IMR-90 (cell line): ENCODE measurements at regions not wholly inside any gene's neighbourhood (a gene's known extent, or its start where the extent isn't known, plus 50 kb on each side); places are given as distances from the start of the nearest gene placed in this dataset.

Source experiments
- ATAC-seq: fragments of 200-7000 bp; cut with Tn5 transposase; 2 replicates; pipeline ENCODE4 v1.9.1; 2020; ENCODE audit warnings: low read depth, mild to moderate bottlenecking, moderate library complexity
- BruUV-seq: library from RNA; stranded (reverse); fragments of 400-500 nt; replicated peaks from 2 replicates; lab custom pipeline; 2021; lab: Mats Ljungman, UMichigan
- CTCF ChIA-PET: fragments of 300-600 bp; formaldehyde crosslinking; extraction: SDS; loops from one replicate; lab custom pipeline; 2021; ENCODE audit warnings: antibody characterized with exemption; lab: Yijun Ruan, JAX
- POLR2A ChIA-PET: fragments of 300-600 bp; sonication (Branson Sonifier 250); formaldehyde crosslinking; loops from one replicate; lab custom pipeline; 2022; ENCODE audit warnings: antibody characterized with exemption; ENCODE audit not compliant: unreplicated experiment; lab: Charles Lee
- DNase-seq: peaks from one replicate; pipeline ENCODE4 v3.0.0; 2013
- H2AFZ ChIP-seq: replicated peaks from 2 replicates; pipeline ENCODE3; 2013; ENCODE audit warnings: low read length, mild to moderate bottlenecking; ENCODE audit not compliant: poor library complexity
- H2AK5ac ChIP-seq: 2 replicates; pipeline ENCODE4 v1.6.1; 2013; ENCODE audit warnings: low read depth, low read length, inconsistent platforms
- H2AK9ac ChIP-seq: replicated peaks from 2 replicates; pipeline ENCODE3; 2013; ENCODE audit warnings: mild to moderate bottlenecking, low read depth, low read length, moderate library complexity; ENCODE audit not compliant: poor library complexity
- H2BK120ac ChIP-seq: 2 replicates; pipeline ENCODE4 v1.6.1; 2013; ENCODE audit warnings: low read depth, low read length, inconsistent platforms
- H2BK15ac ChIP-seq: 3 replicates; pipeline ENCODE4 v1.6.1; 2013; ENCODE audit warnings: low read depth, low read length, inconsistent platforms
- H2BK20ac ChIP-seq: 2 replicates; pipeline ENCODE4 v1.6.1; 2013; ENCODE audit warnings: low read depth, mild to moderate bottlenecking, inconsistent platforms, low read length, moderate library complexity
- H2BK5ac ChIP-seq: 2 replicates; pipeline ENCODE4 v1.6.1; 2013; ENCODE audit warnings: mild to moderate bottlenecking, low read depth, low read length, inconsistent platforms; ENCODE audit not compliant: poor library complexity, severe bottlenecking
- H3K14ac ChIP-seq: replicated peaks from 2 replicates; pipeline ENCODE4 v1.6.1; 2013; ENCODE audit warnings: low read depth, low read length, inconsistent platforms
- H3K18ac ChIP-seq: 2 replicates; pipeline ENCODE4 v1.6.1; 2013; ENCODE audit warnings: low read depth, low read length, control low read depth
- H3K23ac ChIP-seq: 2 replicates; pipeline ENCODE4 v1.6.1; 2013; ENCODE audit warnings: low read depth, low read length, inconsistent platforms
- H3K27ac ChIP-seq: 2 replicates; pipeline ENCODE4 v1.5.1; 2013; ENCODE audit warnings: mild to moderate bottlenecking, control low read depth, low read length; ENCODE audit not compliant: insufficient read depth
- H3K27me3 ChIP-seq: 2 replicates; pipeline ENCODE4 v1.6.1; 2013; ENCODE audit warnings: low read length; ENCODE audit not compliant: control insufficient read depth, insufficient read depth
- H3K36me3 ChIP-seq: 2 replicates; pipeline ENCODE4 v1.6.1; 2013; ENCODE audit warnings: low read length, mixed read lengths; ENCODE audit not compliant: control insufficient read depth, insufficient read depth
- H3K4ac ChIP-seq: 2 replicates; pipeline ENCODE4 v1.6.1; 2013; ENCODE audit warnings: low read depth, low read length, inconsistent platforms
- H3K4me1 ChIP-seq: 2 replicates; pipeline ENCODE4 v1.6.1; 2013; ENCODE audit warnings: low read length, mixed read lengths; ENCODE audit not compliant: control insufficient read depth, insufficient read depth
- H3K4me2 ChIP-seq: 2 replicates; pipeline ENCODE4 v1.6.1; 2013; ENCODE audit warnings: low read depth, mild to moderate bottlenecking, control low read depth, low read length, moderate library complexity
- H3K4me3 ChIP-seq: 2 replicates; pipeline ENCODE4 v1.5.1; 2013; ENCODE audit warnings: low read depth, mild to moderate bottlenecking, control low read depth, low read length, moderate library complexity; ENCODE audit not compliant: insufficient read depth
- H3K56ac ChIP-seq: 2 replicates; pipeline ENCODE4 v1.6.1; 2013; ENCODE audit warnings: low read length, inconsistent platforms; ENCODE audit not compliant: insufficient read depth; ENCODE audit errors: extremely low read depth
- H3K79me1 ChIP-seq, 2 experiments: 2 replicates each; pipeline ENCODE4 v1.6.1; 2013; ENCODE audit warnings: low read length in 2 of 2, inconsistent platforms in 1 of 2, low read depth in 1 of 2
- H3K9ac ChIP-seq: 2 replicates; pipeline ENCODE4 v1.6.1; 2013; ENCODE audit warnings: low read depth, low read length, control low read depth
- H3K9me1 ChIP-seq: 2 replicates; pipeline ENCODE4 v1.6.1; 2013; ENCODE audit warnings: low read length, inconsistent platforms; ENCODE audit not compliant: insufficient read depth
- H3K9me3 ChIP-seq: 2 replicates; pipeline ENCODE4 v1.6.1; 2013; ENCODE audit warnings: low read length; ENCODE audit not compliant: control insufficient read depth, insufficient read depth
- H4K20me1 ChIP-seq: 2 replicates; pipeline ENCODE4 v1.6.1; 2013; ENCODE audit warnings: low read length, inconsistent platforms; ENCODE audit not compliant: insufficient read depth
- H4K5ac ChIP-seq: 2 replicates; pipeline ENCODE4 v1.6.1; 2013; ENCODE audit warnings: mild to moderate bottlenecking, low read depth, low read length, control low read depth
- H4K8ac ChIP-seq, 2 experiments: 2 replicates each; pipeline ENCODE4 v1.6.1; 2013; ENCODE audit warnings: low read depth in 2 of 2, low read length in 2 of 2, control low read depth in 1 of 2, inconsistent platforms in 1 of 2
- H4K91ac ChIP-seq: 2 replicates; pipeline ENCODE4 v1.6.1; 2013; ENCODE audit warnings: low read depth, low read length, inconsistent platforms; ENCODE audit not compliant: insufficient read depth
- BHLHE40 ChIP-seq: fragments of 150-350 bp; IDR thresholded peaks from 2 replicates; pipeline ENCODE4 v1.6.1; 2016; ENCODE audit warnings: mild to moderate bottlenecking, low read depth, low read length
- CEBPB ChIP-seq: IDR thresholded peaks from 2 replicates; pipeline ENCODE4 v1.6.1; 2012; ENCODE audit warnings: low read depth, low read length, improper control_type of control experiment
- CHD1 ChIP-seq: IDR thresholded peaks from 2 replicates; pipeline ENCODE4 v1.6.1; 2012; ENCODE audit warnings: low read depth, low read length, improper control_type of control experiment
- MXI1 ChIP-seq: IDR thresholded peaks from 2 replicates; pipeline ENCODE4 v1.6.1; 2012; ENCODE audit warnings: low read depth, mild to moderate bottlenecking, low read length, moderate library complexity, borderline replicate concordance
- RAD21 ChIP-seq: IDR thresholded peaks from 2 replicates; pipeline ENCODE4 v1.6.1; 2012; ENCODE audit warnings: low read length, improper control_type of control experiment
- RCOR1 ChIP-seq: IDR thresholded peaks from 2 replicates; pipeline ENCODE4 v1.6.1; 2012; ENCODE audit warnings: mild to moderate bottlenecking, low read length, improper control_type of control experiment; ENCODE audit not compliant: insufficient replicate concordance
- RFX5 ChIP-seq: IDR thresholded peaks from 2 replicates; pipeline ENCODE4 v1.8.0; 2012; ENCODE audit warnings: low read depth, mild to moderate bottlenecking, low read length, moderate library complexity
- USF2 ChIP-seq: fragments of 150-350 bp; IDR thresholded peaks from 2 replicates; pipeline ENCODE4 v1.6.1; 2017; ENCODE audit warnings: mild to moderate bottlenecking, antibody characterized with exemption, low read length, low read depth
- WGBS, 2 experiments: methylation state at CpG; one replicate each; pipeline versions ENCODE4 v1.1.5 to v1.1.7; 2013; ENCODE audit warnings: missing lambda C conversion rate in 2 of 2; ENCODE audit not compliant: insufficient read length in 1 of 2; ENCODE audit errors: extremely low coverage in 2 of 2; 5-methylcytosine and 5-hydroxymethylcytosine counted together
- dilution Hi-C: fragments of 300-500 bp; cut with HindIII; formaldehyde crosslinking; loops from one replicate; pipeline ENCODE4 v1.14.3; 2018; ENCODE audit warnings: low sequenced_read_pairs; ENCODE audit not compliant: unreplicated experiment
- in situ Hi-C: fragments of 300-500 bp; cut with MboI; formaldehyde crosslinking; loops from 3 replicates; pipeline ENCODE4 v1.14.3; 2019; ENCODE audit warnings: low sequenced_read_pairs, inconsistent platforms, mixed read lengths
- intact Hi-C: fragments of 100-400 bp; cut with micrococcal nuclease; formaldehyde crosslinking; loops from 2 replicates; pipeline ENCODE4 v1.10.0; 2022
- TF ChIP-seq, protein P1 (sequence below): fragments of 150-350 bp; IDR thresholded peaks from 2 replicates; pipeline ENCODE4 v1.6.1; 2016; ENCODE audit warnings: low read depth, mild to moderate bottlenecking, low read length, moderate library complexity, borderline replicate concordance

- intact Hi-C loops (no loop called here), dilution Hi-C loops (no loop called here), in situ Hi-C loops (no loop called here)
- Histone ChIP-seq H4K8ac (no peak overlapping the region), H2AK9ac (no peak overlapping the region), H2BK5ac (no peak overlapping the region), H3K79me1 (no peaks in the 10 kb centered on the region), H2BK120ac (no peak overlapping the region), H2BK15ac (no peak overlapping the region), H2AK5ac (no peak overlapping the region), H3K27me3 (no peaks in the 10 kb centered on the region), H3K9ac (no peak overlapping the region), H4K5ac (no peak overlapping the region), H3K27ac (no peak overlapping the region), H3K4ac (no peak overlapping the region), H3K56ac (no peak overlapping the region), H3K36me3 (no peaks in the 10 kb centered on the region), H3K14ac (no peak overlapping the region), H3K9me3 (peaks cover 12% of the 10 kb centered on the region), H4K91ac (no peak overlapping the region), H3K4me1 (no peaks in the 10 kb centered on the region), H3K23ac (no peak overlapping the region), H2AFZ (no peak overlapping the region), H3K18ac (no peak overlapping the region), H3K9me1 (no peaks in the 10 kb centered on the region), H4K20me1 (no peaks in the 10 kb centered on the region), H3K4me2 (no peak overlapping the region), H3K4me3 (no peak overlapping the region), H2BK20ac (no peak overlapping the region)
- no peak for ATAC-seq
- DNase-seq, result no peak
- 71% methylated on average over 3 of the region's 9 CpGs; no CpG with 5 or more reads in 1 of the 2 experiments for WGBS, 2 experiments
- ChIA-PET CTCF (no interaction called here), POLR2A (no interaction called here)
- BruUV-seq, result no TSS peak
- no peak for TF ChIP-seq RAD21
- TF ChIP-seq, protein P1, sequence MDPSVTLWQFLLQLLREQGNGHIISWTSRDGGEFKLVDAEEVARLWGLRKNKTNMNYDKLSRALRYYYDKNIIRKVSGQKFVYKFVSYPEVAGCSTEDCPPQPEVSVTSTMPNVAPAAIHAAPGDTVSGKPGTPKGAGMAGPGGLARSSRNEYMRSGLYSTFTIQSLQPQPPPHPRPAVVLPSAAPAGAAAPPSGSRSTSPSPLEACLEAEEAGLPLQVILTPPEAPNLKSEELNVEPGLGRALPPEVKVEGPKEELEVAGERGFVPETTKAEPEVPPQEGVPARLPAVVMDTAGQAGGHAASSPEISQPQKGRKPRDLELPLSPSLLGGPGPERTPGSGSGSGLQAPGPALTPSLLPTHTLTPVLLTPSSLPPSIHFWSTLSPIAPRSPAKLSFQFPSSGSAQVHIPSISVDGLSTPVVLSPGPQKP, result no peak
- TF ChIP-seq CEBPB, result no peak
- no peak for TF ChIP-seq RFX5
- no peak for TF ChIP-seq MXI1
- no peak for TF ChIP-seq BHLHE40
- no peak for TF ChIP-seq USF2
- no peak for TF ChIP-seq RCOR1
- TF ChIP-seq CHD1, result no peak
Observed at GRCh38 chrX:43328358-43328946, 327.6 kb upstream of the MAOA start.
